ENCODE measurements at regions not wholly inside any gene's neighbourhood (a gene's known extent, or its start where the extent isn't known, plus 50 kb on each side); places are given as distances from the start of the nearest gene placed in this dataset.

DNA sequence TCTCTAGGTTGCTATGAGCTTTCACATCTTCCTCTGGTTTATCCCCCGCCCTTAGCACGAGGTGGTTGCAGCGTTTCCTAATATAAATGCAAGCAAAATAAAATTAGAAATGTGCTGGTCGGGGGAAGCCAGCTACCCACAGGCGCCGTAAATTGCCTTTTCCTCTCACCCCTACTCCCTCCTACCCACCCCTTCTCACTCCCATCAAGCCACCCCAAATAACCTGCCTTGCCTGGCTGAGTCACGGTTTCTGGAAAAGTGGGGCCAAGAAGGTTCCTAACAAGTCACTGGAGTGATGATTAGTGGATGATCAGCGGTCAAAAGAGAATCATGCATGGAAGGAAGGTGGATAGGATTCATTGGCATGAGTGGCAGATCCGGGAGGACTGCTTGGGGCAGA lies 120.9 kb upstream of the RBFOX1 start:
- TF ChIP-seq, protein P1, sequence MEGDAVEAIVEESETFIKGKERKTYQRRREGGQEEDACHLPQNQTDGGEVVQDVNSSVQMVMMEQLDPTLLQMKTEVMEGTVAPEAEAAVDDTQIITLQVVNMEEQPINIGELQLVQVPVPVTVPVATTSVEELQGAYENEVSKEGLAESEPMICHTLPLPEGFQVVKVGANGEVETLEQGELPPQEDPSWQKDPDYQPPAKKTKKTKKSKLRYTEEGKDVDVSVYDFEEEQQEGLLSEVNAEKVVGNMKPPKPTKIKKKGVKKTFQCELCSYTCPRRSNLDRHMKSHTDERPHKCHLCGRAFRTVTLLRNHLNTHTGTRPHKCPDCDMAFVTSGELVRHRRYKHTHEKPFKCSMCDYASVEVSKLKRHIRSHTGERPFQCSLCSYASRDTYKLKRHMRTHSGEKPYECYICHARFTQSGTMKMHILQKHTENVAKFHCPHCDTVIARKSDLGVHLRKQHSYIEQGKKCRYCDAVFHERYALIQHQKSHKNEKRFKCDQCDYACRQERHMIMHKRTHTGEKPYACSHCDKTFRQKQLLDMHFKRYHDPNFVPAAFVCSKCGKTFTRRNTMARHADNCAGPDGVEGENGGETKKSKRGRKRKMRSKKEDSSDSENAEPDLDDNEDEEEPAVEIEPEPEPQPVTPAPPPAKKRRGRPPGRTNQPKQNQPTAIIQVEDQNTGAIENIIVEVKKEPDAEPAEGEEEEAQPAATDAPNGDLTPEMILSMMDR (IDR thresholded peaks at IDR 0.05; ENCODE audit: low read depth, low read length) = no peak
- no peak for TF ChIP-seq POLR2A (IDR thresholded peaks at IDR 0.05; ENCODE audit: extremely low read depth, insufficient read length)
